ENCODE measurements at regions not wholly inside any gene's neighbourhood (a gene's known extent, or its start where the extent isn't known, plus 50 kb on each side); places are given as distances from the start of the nearest gene placed in this dataset.
"Not testable (repeated sequence)": the region's sequence is repeated elsewhere in the genome, so short reads cannot be mapped to it uniquely, and the experiment has no call there.

GRCh38 chr7:13025043-13025442 is 337.6 kb downstream of the ARL4A start:
- not testable (repeated sequence) for TF ChIP-seq CREB1 (IDR thresholded peaks at IDR 0.05; ENCODE audit: low read depth); E2F4 (IDR thresholded peaks at IDR 0.05; ENCODE audit: low read depth, low read length); FOXM1 (IDR thresholded peaks at IDR 0.05; ENCODE audit: low read depth, low read length)

All from GM12878 (cell line).